Vagina (tissue), 2 donors: ENCODE measurements at regions not wholly inside any gene's neighbourhood (a gene's known extent, or its start where the extent isn't known, plus 50 kb on each side); places are given as distances from the start of the nearest gene placed in this dataset.
"Not testable (repeated sequence)": the region's sequence is repeated elsewhere in the genome, so short reads cannot be mapped to it uniquely, and the experiment has no call there.

ENCODE experiments used
- DNase-seq, 2 donors: peaks; one replicate each; pipeline ENCODE4 v3.0.0-alpha.2; 2017; ENCODE audit errors: extremely low spot score in 2 of 2
- H3K27ac ChIP-seq: fragments of 200-600 bp; sonication (generic); one replicate; pipeline ENCODE4 v1.5.1; 2019
- H3K27me3 ChIP-seq: fragments of 200-600 bp; sonication (generic); one replicate; pipeline ENCODE4 v1.5.1; 2019
- H3K36me3 ChIP-seq, 2 donors: fragments of 200-600 bp; sonication (generic); one replicate each; pipeline ENCODE4 v1.5.1; 2017 to 2019
- H3K4me1 ChIP-seq: fragments of 200-600 bp; sonication (generic); one replicate; pipeline ENCODE4 v1.5.1; 2019
- H3K4me3 ChIP-seq, 2 donors: fragments of 200-600 bp; sonication (generic); 1 replicate in 1 of 2; 2 replicates in 1 of 2; pipeline ENCODE4 v1.5.1; 2016 to 2019
- H3K9me3 ChIP-seq: fragments of 200-600 bp; sonication (generic); one replicate; pipeline ENCODE4 v1.5.1; 2019
- CTCF ChIP-seq, 3 experiments: fragments of 450-650 bp in 2 of 3; fragments of 200-600 bp in 1 of 3; sonication (generic) in 1 of 3; IDR thresholded peaks; one replicate each; pipeline ENCODE4 v1.5.1; 2017 to 2019; ENCODE audit warnings: antibody characterized with exemption in 3 of 3, mild to moderate bottlenecking in 2 of 3, moderate library complexity in 2 of 3
- POLR2A ChIP-seq, 2 donors: fragments of 450-650 bp; IDR thresholded peaks; one replicate each; pipeline ENCODE4 v1.6.1; 2017; ENCODE audit warnings: antibody characterized with exemption in 2 of 2, mild to moderate bottlenecking in 2 of 2, moderate library complexity in 2 of 2
- POLR2AphosphoS5 ChIP-seq, 2 donors: sonication (generic); formaldehyde crosslinking; IDR thresholded peaks; one replicate each; pipeline ENCODE4 v1.9.0; 2017; ENCODE audit warnings: antibody characterized with exemption in 2 of 2, mild to moderate bottlenecking in 2 of 2, low read depth in 1 of 2; ENCODE audit not compliant: insufficient read depth in 1 of 2
- intact Hi-C: fragments of 100-400 bp; cut with DNase I; formaldehyde crosslinking; loops from one replicate; pipeline ENCODE4 v1.15.1; 2023

- H3K27ac ChIP-seq, result no peak overlapping the region
- no peaks in the 10 kb centered on the region for H3K9me3 ChIP-seq
- H3K4me1 ChIP-seq, result no peaks in the 10 kb centered on the region
- intact Hi-C loops, result no loop called here
- TF ChIP-seq POLR2AphosphoS5 (IDR thresholded peaks at IDR 0.05; ENCODE audit: insufficient read depth in 1 of 2, low read depth in 1 of 2), result no peak
- no peak for TF ChIP-seq CTCF (IDR thresholded peaks at IDR 0.05)
- no peak for TF ChIP-seq POLR2A (IDR thresholded peaks at IDR 0.05)
- no peaks in the 10 kb centered on the region for H3K36me3 ChIP-seq
- no peaks in the 10 kb centered on the region for H3K27me3 ChIP-seq
- no peak for DNase-seq
- H3K4me3 ChIP-seq, result no peak overlapping the region
Observed at GRCh38 chr14:44732144-44732543, 225.1 kb upstream of the FSCB start.

- Histone ChIP-seq H3K27ac (no peak overlapping the region), H3K36me3 (no peaks in the 10 kb centered on the region), H3K9me3 (no peaks in the 10 kb centered on the region), H3K27me3 (no peaks in the 10 kb centered on the region), H3K4me1 (no peaks in the 10 kb centered on the region), H3K4me3 (no peak overlapping the region)
- intact Hi-C loops, result no loop called here
- no peak for TF ChIP-seq CTCF (IDR thresholded peaks at IDR 0.05)
- no peak for TF ChIP-seq POLR2AphosphoS5 (IDR thresholded peaks at IDR 0.05; ENCODE audit: insufficient read depth in 1 of 2, low read depth in 1 of 2)
- TF ChIP-seq POLR2A (IDR thresholded peaks at IDR 0.05), result no peak
- no peak for DNase-seq
Observed at GRCh38 chr14:44730860-44731259, 223.8 kb upstream of the FSCB start.

GRCh38 chr14:44721395-44721794 is 214.3 kb upstream of the FSCB start:
- H3K9me3 ChIP-seq, H3K36me3 ChIP-seq, H3K4me3 ChIP-seq, H3K27ac ChIP-seq, H3K4me1 ChIP-seq, intact Hi-C loops, H3K27me3 ChIP-seq, DNase-seq: not testable (repeated sequence)

- TF ChIP-seq CTCF (IDR thresholded peaks at IDR 0.05), result no peak
- no peak for TF ChIP-seq POLR2AphosphoS5 (IDR thresholded peaks at IDR 0.05; ENCODE audit: insufficient read depth in 1 of 2, low read depth in 1 of 2)
- no peak for TF ChIP-seq POLR2A (IDR thresholded peaks at IDR 0.05)
Observed at GRCh38 chr14:44720707-44721106, 213.6 kb upstream of the FSCB start.

GRCh38 chr14:44712024-44712815 is 205.1 kb upstream of the FSCB start:
- H3K9me3 ChIP-seq, result no peaks in the 10 kb centered on the region
- intact Hi-C loops, result no loop called here
- H3K27me3 ChIP-seq, result no peaks in the 10 kb centered on the region
- H3K27ac ChIP-seq, result no peak overlapping the region
- no peak overlapping the region for H3K4me3 ChIP-seq
- no peaks in the 10 kb centered on the region for H3K36me3 ChIP-seq
- TF ChIP-seq POLR2AphosphoS5 (IDR thresholded peaks at IDR 0.05; ENCODE audit: insufficient read depth in 1 of 2, low read depth in 1 of 2) (no peak), POLR2A (IDR thresholded peaks at IDR 0.05) (no peak), CTCF (IDR thresholded peaks at IDR 0.05) (no peak)
- no peaks in the 10 kb centered on the region for H3K4me1 ChIP-seq
- no peak for DNase-seq

More at GRCh38 chr14:44720707-44721106, 213.6 kb upstream of the FSCB start:
- Histone ChIP-seq H3K36me3 (no peaks in the 10 kb centered on the region), H3K9me3 (peaks cover 6% of the 10 kb centered on the region), H3K4me3 (no peak overlapping the region), H3K4me1 (no peaks in the 10 kb centered on the region), H3K27ac (no peak overlapping the region), H3K27me3 (no peaks in the 10 kb centered on the region)
- intact Hi-C loops, result no loop called here
- no peak for DNase-seq
